ENCODE measurements at regions not wholly inside any gene's neighbourhood (a gene's known extent, or its start where the extent isn't known, plus 50 kb on each side); places are given as distances from the start of the nearest gene placed in this dataset.

DNA sequence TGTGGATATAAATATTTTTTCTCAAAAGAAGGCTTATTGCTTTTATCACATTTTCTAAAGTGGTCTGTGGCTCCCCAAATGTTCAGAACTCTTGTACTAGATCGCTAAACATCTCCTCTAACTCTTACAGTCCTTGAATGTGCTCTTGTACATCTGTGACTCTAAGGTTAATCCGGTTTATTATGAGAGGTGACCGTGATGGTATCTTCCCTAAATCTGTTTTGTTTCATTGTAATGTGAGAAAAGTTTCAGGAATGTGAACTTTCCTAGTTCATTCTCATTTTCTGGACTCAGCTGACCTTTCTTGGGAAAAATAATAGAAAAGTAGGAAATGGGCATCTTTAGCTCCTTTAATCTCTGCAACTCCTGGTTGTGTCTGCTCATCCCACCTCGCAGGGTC lies 94.5 kb upstream of the CD180 start:
- no peak overlapping the region for H3K4me3 ChIP-seq (ENCODE audit: low read depth, low read length)
- TF ChIP-seq CTCF (IDR thresholded peaks at IDR 0.05; ENCODE audit: low read depth, low read length, missing control alignments) = no peak
- no peak for DNase-seq (ENCODE audit: low read depth)
- in situ Hi-C loops (cut with HindIII; ENCODE audit: low sequenced_read_pairs) = no loop called here

DNA sequence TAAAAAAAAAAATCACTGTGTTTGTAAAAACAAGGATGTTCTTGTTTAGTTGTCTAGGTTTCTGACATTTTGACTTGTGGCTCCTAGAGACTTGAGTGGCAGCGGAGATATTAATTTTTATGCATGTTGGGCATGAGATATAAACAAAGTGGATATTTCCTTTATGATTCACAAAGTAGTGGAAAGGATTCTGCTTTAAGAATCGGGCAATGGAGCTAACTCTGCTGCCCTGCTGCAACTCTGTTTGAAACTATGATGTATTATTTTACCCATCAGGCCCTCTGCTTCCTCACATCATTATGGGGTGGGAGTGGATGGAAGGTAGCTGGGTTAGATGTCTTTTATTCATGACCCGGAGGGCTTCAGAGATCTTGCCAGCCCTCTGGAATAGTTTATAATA lies 94.1 kb upstream of the CD180 start:
- no peak for DNase-seq (ENCODE audit: low read depth)
- TF ChIP-seq CTCF (IDR thresholded peaks at IDR 0.05; ENCODE audit: low read depth, low read length, missing control alignments) = no peak

DNA sequence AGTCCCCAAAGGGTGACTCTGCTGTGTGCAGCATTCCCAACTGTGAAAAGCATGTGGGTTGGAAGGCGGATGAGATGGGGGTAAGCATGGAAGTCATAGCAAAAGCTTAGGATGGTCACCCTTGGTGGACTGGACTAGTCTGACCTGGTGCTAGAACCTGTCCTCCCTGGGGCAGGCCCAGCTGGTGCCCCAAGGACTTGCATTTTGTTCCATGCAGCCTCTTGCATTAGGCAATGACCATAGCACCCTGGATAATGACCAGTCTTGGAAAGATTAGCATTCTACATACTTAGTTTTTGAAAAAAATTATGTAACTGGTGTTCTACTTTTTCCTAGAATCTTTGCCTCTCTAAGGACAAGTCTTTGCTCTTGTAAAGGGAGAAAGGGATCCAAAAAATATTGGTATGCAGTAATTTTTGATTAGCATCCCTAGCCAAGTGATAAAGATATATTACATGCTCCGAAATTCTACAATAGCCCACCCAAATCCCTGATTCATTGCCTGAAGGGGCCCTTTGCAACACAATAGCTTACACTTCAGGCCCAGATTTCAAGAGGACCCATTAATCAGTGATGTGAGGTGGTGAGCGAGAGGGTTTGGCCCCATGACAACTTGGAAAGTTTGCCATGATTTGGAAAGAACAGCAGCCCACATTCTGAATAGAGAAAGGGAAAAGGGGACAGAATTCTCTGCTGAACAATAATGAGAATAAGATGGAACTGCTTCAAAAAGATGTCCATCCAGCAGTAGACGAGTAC lies 93.3 kb upstream of the CD180 start:
- in situ Hi-C loops (cut with HindIII; ENCODE audit: low sequenced_read_pairs) = no loop called here
- H3K4me3 ChIP-seq (ENCODE audit: low read depth, low read length) = no peak overlapping the region
- peak; percentile 65 for DNase-seq (ENCODE audit: low read depth)
- TF ChIP-seq CTCF (IDR thresholded peaks at IDR 0.05; ENCODE audit: low read depth, low read length, missing control alignments) = no peak

More for the DNA sequence above, 94.1 kb upstream of the CD180 start:
- no peak overlapping the region for H3K4me3 ChIP-seq (ENCODE audit: low read depth, low read length)
- in situ Hi-C loops (cut with HindIII; ENCODE audit: low sequenced_read_pairs) = no loop called here

GRCh38 chr5:67287510-67288268 lies 91.1 kb upstream of the CD180 start:
- peak; percentile 74 for DNase-seq (ENCODE audit: low read depth)

DNA sequence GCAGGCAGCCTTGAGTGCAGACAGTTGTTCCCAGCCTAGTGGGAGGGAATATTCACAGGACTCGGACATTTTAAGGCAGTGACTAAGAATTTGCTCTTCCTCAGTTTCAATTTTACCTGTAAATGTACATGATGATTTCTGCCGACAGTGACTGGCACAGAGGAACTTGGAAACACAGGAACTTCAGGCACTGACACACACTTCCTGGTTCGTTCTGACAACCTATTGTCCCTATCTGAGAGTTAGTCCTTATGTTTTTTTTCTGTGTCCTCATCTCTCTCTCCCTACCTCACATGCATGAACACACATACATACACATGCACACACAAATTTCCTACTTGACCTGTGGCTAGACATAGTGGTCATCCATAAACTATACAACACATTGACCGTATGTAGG lies 89.4 kb upstream of the CD180 start:
- in situ Hi-C loops (cut with HindIII; ENCODE audit: low sequenced_read_pairs) = no loop called here
- no peak for TF ChIP-seq CTCF (IDR thresholded peaks at IDR 0.05; ENCODE audit: low read depth, low read length, missing control alignments)
- no peak for DNase-seq (ENCODE audit: low read depth)
- no peak overlapping the region for H3K4me3 ChIP-seq (ENCODE audit: low read depth, low read length)

More at GRCh38 chr5:67287510-67288268, 91.1 kb upstream of the CD180 start:
- in situ Hi-C loops (cut with HindIII; ENCODE audit: low sequenced_read_pairs) = no loop called here
- TF ChIP-seq CTCF (IDR thresholded peaks at IDR 0.05; ENCODE audit: low read depth, low read length, missing control alignments) = no peak
- no peak overlapping the region for H3K4me3 ChIP-seq (ENCODE audit: low read depth, low read length)

GRCh38 chr5:67283988-67284487 lies 87.4 kb upstream of the CD180 start:
- in situ Hi-C loops (cut with HindIII; ENCODE audit: low sequenced_read_pairs) = no loop called here
- DNase-seq (ENCODE audit: low read depth) = no peak
- H3K4me3 ChIP-seq (ENCODE audit: low read depth, low read length) = no peak overlapping the region
- no peak for TF ChIP-seq CTCF (IDR thresholded peaks at IDR 0.05; ENCODE audit: low read depth, low read length, missing control alignments)
